CD4-positive, alpha-beta T cell treated with Interleukin-6 for 4 hours (primary cell): ENCODE measurements at regions not wholly inside any gene's neighbourhood (a gene's known extent, or its start where the extent isn't known, plus 50 kb on each side); places are given as distances from the start of the nearest gene placed in this dataset.
"Not testable (repeated sequence)": the region's sequence is repeated elsewhere in the genome, so short reads cannot be mapped to it uniquely, and the experiment has no call there.

Source experiments
- DNase-seq: peaks from one replicate; pipeline ENCODE4 v3.0.0-alpha.2; 2020; ENCODE audit warnings: mixed read lengths

GRCh38 chr5:159504106-159504856 is 174.0 kb upstream of the IL12B start:
- no peak for DNase-seq

GRCh38 chr5:159504857-159505304 is 174.6 kb upstream of the IL12B start:
- no peak for DNase-seq

- no peak for DNase-seq
Measured at GRCh38 chr5:159507055-159507454, 176.8 kb upstream of the IL12B start.

GRCh38 chr5:159507661-159508060 is 177.4 kb upstream of the IL12B start:
- DNase-seq, result no peak

- DNase-seq, result no peak
Measured at GRCh38 chr5:159508344-159508743, 178.1 kb upstream of the IL12B start.

- no peak for DNase-seq
Measured at GRCh38 chr5:159509002-159509660, 178.8 kb upstream of the IL12B start.

- no peak for DNase-seq
Measured at GRCh38 chr5:159510282-159510681, 180.0 kb upstream of the IL12B start.

GRCh38 chr5:159511570-159511969 is 181.3 kb upstream of the IL12B start:
- no peak for DNase-seq

- DNase-seq, result no peak
Measured at GRCh38 chr5:159512064-159512463, 181.8 kb upstream of the IL12B start.

- DNase-seq, result no peak
Measured at GRCh38 chr5:159514229-159514810, 184.0 kb upstream of the IL12B start.

GRCh38 chr5:159515197-159515596 is 184.9 kb upstream of the IL12B start:
- no peak for DNase-seq

GRCh38 chr5:159515909-159516415 is 185.7 kb upstream of the IL12B start:
- DNase-seq, result peak; percentile 70

- no peak for DNase-seq
Measured at GRCh38 chr5:159518371-159518770, 188.1 kb upstream of the IL12B start.

- DNase-seq, result no peak
Measured at GRCh38 chr5:159519365-159519764, 189.1 kb upstream of the IL12B start.

GRCh38 chr5:159522841-159523240 is 192.6 kb upstream of the IL12B start:
- DNase-seq, result no peak

- DNase-seq, result not testable (repeated sequence)
Measured at GRCh38 chr5:159524279-159524678, 194.0 kb upstream of the IL12B start.

- DNase-seq, result no peak
Measured at GRCh38 chr5:159525117-159525516, 194.8 kb upstream of the IL12B start.

- DNase-seq, result no peak
Measured at GRCh38 chr5:159527546-159528254, 197.4 kb upstream of the IL12B start.

- DNase-seq, result no peak
Measured at GRCh38 chr5:159531554-159532105, 201.3 kb upstream of the IL12B start.

GRCh38 chr5:159533197-159533596 is 202.9 kb upstream of the IL12B start:
- DNase-seq, result no peak

GRCh38 chr5:159536166-159536565 is 205.9 kb upstream of the IL12B start:
- DNase-seq, result no peak

GRCh38 chr5:159536646-159537045 is 206.4 kb upstream of the IL12B start:
- no peak for DNase-seq

- no peak for DNase-seq
Measured at GRCh38 chr5:159539678-159540077, 209.4 kb upstream of the IL12B start.
